Suprapubic skin (tissue), 4 donors: ENCODE measurements at regions not wholly inside any gene's neighbourhood (a gene's known extent, or its start where the extent isn't known, plus 50 kb on each side); places are given as distances from the start of the nearest gene placed in this dataset.

Source experiments
- DNase-seq, 2 donors: peaks; one replicate each; pipeline ENCODE4 v3.0.0-alpha.2; 2019; ENCODE audit warnings: low spot score in 2 of 2
- H3K27ac ChIP-seq: fragments of 200-600 bp; sonication (generic); one replicate; pipeline ENCODE4 v1.5.1; 2019
- H3K27me3 ChIP-seq: fragments of 200-600 bp; sonication (generic); one replicate; pipeline ENCODE4 v1.5.1; 2019
- H3K36me3 ChIP-seq: fragments of 200-600 bp; sonication (generic); one replicate; pipeline ENCODE4 v1.5.1; 2019
- H3K4me1 ChIP-seq: fragments of 200-600 bp; sonication (generic); one replicate; pipeline ENCODE4 v1.5.1; 2019
- H3K4me3 ChIP-seq: fragments of 200-600 bp; sonication (generic); one replicate; pipeline ENCODE4 v1.5.1; 2019; ENCODE audit warnings: mild to moderate bottlenecking
- H3K9me3 ChIP-seq: fragments of 200-600 bp; sonication (generic); one replicate; pipeline ENCODE4 v1.5.1; 2019
- EP300 ChIP-seq: sonication (generic); formaldehyde crosslinking; IDR thresholded peaks from one replicate; pipeline ENCODE4 v1.6.1; 2017; ENCODE audit warnings: antibody characterized with exemption
- POLR2A ChIP-seq, 2 donors: fragments of 450-650 bp; IDR thresholded peaks; one replicate each; pipeline ENCODE4 v1.6.1; 2017; ENCODE audit warnings: antibody characterized with exemption in 2 of 2, mild to moderate bottlenecking in 2 of 2, moderate library complexity in 2 of 2
- POLR2AphosphoS5 ChIP-seq, 3 donors: sonication (generic); formaldehyde crosslinking; IDR thresholded peaks; one replicate each; pipeline ENCODE4 v1.6.1; 2017; ENCODE audit warnings: antibody characterized with exemption in 3 of 3
- WGBS: methylation state at CpG from one replicate; pipeline ENCODE4 v1.1.5; 2018; 5-methylcytosine and 5-hydroxymethylcytosine counted together
- TF ChIP-seq, protein P1 (sequence below), 2 donors: fragments of 200-600 bp in 1 of 2; fragments of 450-650 bp in 1 of 2; sonication (generic) in 1 of 2; IDR thresholded peaks; one replicate each; pipeline ENCODE4 v1.5.1; 2016 to 2019; ENCODE audit warnings: antibody characterized with exemption in 2 of 2, mild to moderate bottlenecking in 1 of 2, moderate library complexity in 1 of 2

DNA sequence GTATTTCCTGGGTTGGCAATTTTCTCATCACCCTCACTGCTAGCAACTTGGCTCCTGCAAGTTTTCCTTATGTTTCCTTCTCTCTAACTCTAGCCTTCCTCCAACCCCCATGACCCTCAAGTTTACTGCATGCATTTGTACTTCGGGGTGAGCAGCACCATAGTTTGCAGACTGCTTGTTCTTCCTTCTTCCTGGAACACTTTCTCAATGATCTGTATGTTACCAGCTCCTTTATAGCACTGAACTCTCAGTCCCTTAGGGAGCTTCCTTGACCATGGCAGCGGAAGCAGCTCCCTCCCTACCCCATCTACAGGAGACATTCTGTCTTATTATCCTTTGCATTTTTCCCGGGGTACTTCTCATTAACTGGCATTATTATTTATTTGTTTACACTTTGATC is 1089.5 kb upstream of the GYPC start:
- no peaks in the 10 kb centered on the region for H3K9me3 ChIP-seq
- no peak overlapping the region for H3K4me3 ChIP-seq
- TF ChIP-seq, protein P1, sequence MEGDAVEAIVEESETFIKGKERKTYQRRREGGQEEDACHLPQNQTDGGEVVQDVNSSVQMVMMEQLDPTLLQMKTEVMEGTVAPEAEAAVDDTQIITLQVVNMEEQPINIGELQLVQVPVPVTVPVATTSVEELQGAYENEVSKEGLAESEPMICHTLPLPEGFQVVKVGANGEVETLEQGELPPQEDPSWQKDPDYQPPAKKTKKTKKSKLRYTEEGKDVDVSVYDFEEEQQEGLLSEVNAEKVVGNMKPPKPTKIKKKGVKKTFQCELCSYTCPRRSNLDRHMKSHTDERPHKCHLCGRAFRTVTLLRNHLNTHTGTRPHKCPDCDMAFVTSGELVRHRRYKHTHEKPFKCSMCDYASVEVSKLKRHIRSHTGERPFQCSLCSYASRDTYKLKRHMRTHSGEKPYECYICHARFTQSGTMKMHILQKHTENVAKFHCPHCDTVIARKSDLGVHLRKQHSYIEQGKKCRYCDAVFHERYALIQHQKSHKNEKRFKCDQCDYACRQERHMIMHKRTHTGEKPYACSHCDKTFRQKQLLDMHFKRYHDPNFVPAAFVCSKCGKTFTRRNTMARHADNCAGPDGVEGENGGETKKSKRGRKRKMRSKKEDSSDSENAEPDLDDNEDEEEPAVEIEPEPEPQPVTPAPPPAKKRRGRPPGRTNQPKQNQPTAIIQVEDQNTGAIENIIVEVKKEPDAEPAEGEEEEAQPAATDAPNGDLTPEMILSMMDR (IDR thresholded peaks at IDR 0.05), result no peak
- TF ChIP-seq POLR2AphosphoS5 (IDR thresholded peaks at IDR 0.05) (no peak), POLR2A (IDR thresholded peaks at IDR 0.05) (no peak), EP300 (no peak)
- H3K4me1 ChIP-seq, result no peaks in the 10 kb centered on the region
- DNase-seq, result no peak
- no peak overlapping the region for H3K27ac ChIP-seq
- H3K27me3 ChIP-seq, result no peaks in the 10 kb centered on the region
- H3K36me3 ChIP-seq, result no peaks in the 10 kb centered on the region
- 73% methylated on average over 3 of the region's 3 CpGs for WGBS

DNA sequence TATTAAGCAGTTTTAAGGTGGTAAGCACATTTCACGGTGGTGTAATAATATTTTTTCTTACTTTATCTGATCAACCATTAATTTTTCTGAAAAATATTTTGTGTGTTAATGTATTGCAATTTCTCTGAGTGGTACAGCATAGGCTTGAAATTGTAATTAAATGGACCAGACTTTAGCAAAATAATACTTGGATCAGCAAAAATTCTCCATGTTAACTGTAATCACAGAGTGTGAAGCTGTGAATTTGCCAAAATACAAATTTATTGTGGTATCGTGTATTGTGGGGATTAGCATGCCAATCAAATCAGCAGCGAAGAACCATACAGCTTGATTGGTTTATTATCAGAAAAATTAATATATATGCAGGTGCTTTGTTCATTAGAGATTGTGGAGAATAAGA is 1088.9 kb upstream of the GYPC start:
- WGBS, result 78% methylated on average over 3 of the region's 3 CpGs
- no peaks in the 10 kb centered on the region for H3K27me3 ChIP-seq

DNA sequence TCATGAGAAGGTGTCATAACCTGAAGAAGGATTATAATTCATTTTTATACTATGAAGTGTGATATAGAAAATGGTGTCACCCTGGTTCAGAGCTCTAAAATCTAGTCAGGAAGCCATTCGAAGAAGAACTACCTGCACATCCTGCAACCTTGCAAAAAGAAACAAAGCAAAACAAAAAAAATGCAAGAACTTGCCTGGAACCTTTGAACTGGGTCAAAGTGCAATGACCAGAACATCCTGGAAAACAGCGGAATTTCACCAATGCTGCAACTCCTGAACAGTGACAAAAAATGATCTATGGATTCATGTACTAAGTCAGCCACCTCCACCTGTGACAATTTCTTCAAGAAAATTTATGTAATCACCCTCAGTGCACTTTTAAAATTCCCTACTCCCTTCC is 1083.3 kb upstream of the GYPC start:
- TF ChIP-seq POLR2AphosphoS5 (IDR thresholded peaks at IDR 0.05), result no peak
- TF ChIP-seq, protein P1 (IDR thresholded peaks at IDR 0.05), result no peak
- no peak for TF ChIP-seq POLR2A (IDR thresholded peaks at IDR 0.05)
- TF ChIP-seq EP300, result no peak
- WGBS, result 55% methylated on average over 2 of the region's 2 CpGs
- no peaks in the 10 kb centered on the region for H3K4me1 ChIP-seq

More for the DNA sequence above, 1088.9 kb upstream of the GYPC start:
- no peak for TF ChIP-seq EP300
- no peak for TF ChIP-seq POLR2A (IDR thresholded peaks at IDR 0.05)
- TF ChIP-seq, protein P1 (IDR thresholded peaks at IDR 0.05), result no peak
- no peak for TF ChIP-seq POLR2AphosphoS5 (IDR thresholded peaks at IDR 0.05)
- H3K4me3 ChIP-seq, result no peak overlapping the region
- H3K27ac ChIP-seq, result no peak overlapping the region
- no peaks in the 10 kb centered on the region for H3K9me3 ChIP-seq
- DNase-seq, result no peak
- no peaks in the 10 kb centered on the region for H3K36me3 ChIP-seq
- H3K4me1 ChIP-seq, result no peaks in the 10 kb centered on the region

DNA sequence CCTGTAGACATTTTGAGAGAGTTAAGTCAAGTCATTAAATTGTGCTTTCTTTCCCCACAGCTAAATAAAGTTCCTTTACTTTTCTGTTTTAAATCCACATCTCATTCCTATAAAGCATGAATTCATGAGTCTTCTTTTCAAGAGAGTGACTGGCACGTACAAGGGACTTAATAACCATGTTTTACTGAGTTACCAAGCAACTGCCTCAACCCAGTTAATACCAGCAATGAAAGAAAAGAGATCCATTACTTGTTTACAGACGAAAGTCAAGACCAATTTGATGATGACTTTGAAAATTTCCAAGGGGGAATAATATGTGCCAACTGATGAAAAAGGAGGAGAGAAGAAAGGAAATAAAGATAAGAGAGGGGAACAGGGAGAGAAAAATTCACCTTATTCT is 1082.5 kb upstream of the GYPC start:
- Histone ChIP-seq H3K4me3 (no peak overlapping the region), H3K27me3 (no peaks in the 10 kb centered on the region), H3K4me1 (no peaks in the 10 kb centered on the region), H3K27ac (no peak overlapping the region), H3K9me3 (peaks cover 2% of the 10 kb centered on the region), H3K36me3 (no peaks in the 10 kb centered on the region)
- 48% methylated on average over 2 of the region's 2 CpGs for WGBS
- TF ChIP-seq, protein P1 (IDR thresholded peaks at IDR 0.05), result no peak
- no peak for TF ChIP-seq POLR2AphosphoS5 (IDR thresholded peaks at IDR 0.05)
- DNase-seq, result no peak

More for the DNA sequence above, 1083.3 kb upstream of the GYPC start:
- Histone ChIP-seq H3K9me3 (no peaks in the 10 kb centered on the region), H3K27ac (no peak overlapping the region), H3K27me3 (no peaks in the 10 kb centered on the region), H3K36me3 (no peaks in the 10 kb centered on the region), H3K4me3 (no peak overlapping the region)
- no peak for DNase-seq

DNA sequence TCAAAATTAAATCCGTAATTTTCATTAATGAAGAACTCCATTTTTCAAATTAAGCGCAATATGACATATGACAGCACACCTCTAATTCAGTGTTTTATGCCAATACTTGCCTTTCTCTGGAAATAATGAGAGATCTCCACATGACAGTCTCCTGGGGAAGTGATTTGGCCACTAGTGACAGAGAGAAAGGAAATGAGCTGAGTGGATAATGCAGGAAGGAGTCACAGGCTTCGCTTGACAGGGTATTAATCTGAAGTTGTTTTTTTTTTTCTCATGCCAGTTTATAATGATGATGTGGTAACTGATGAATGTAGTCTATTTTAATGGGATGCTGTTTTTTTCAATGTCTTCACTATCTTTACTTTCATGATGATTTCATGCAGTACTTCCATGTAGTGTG is 1079.4 kb upstream of the GYPC start:
- TF ChIP-seq POLR2A (IDR thresholded peaks at IDR 0.05) (no peak), POLR2AphosphoS5 (IDR thresholded peaks at IDR 0.05) (no peak), EP300 (no peak)
- TF ChIP-seq, protein P1 (IDR thresholded peaks at IDR 0.05), result no peak

More for the DNA sequence above, 1079.4 kb upstream of the GYPC start:
- H3K36me3 ChIP-seq, result no peaks in the 10 kb centered on the region
- H3K27me3 ChIP-seq, result no peaks in the 10 kb centered on the region
- no peak overlapping the region for H3K4me3 ChIP-seq
- no peak overlapping the region for H3K27ac ChIP-seq
- peaks cover 5% of the 10 kb centered on the region for H3K9me3 ChIP-seq
- 76% methylated on average over 3 of the region's 3 CpGs for WGBS
- DNase-seq, result no peak
- H3K4me1 ChIP-seq, result no peaks in the 10 kb centered on the region
